ENCODE measurements at regions not wholly inside any gene's neighbourhood (a gene's known extent, or its start where the extent isn't known, plus 50 kb on each side); places are given as distances from the start of the nearest gene placed in this dataset.

DNA sequence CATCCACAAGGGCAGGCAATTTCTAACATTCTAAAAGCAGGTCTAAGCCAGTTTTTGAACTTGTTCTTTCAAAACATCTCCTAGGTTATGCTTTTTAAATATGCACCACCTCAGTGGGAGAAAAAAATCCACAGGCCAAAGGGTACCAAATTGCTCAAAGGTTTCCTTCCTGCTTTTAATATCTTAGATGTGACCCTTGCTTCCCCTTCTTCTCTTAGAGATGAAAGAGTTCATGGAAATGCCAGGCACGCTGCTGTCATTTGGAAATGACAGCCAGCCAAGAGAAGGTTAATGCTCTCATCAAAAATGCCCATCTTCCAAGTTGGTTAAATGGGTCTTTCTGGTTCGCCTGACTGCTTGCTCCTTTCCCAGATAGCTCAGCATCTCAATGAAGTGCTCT, 497.1 kb downstream of the CD83 start:
- Histone ChIP-seq H3K79me2 (ENCODE audit: control insufficient read depth, insufficient read depth, low read length) (no peaks in the 10 kb centered on the region), H4K20me1 (ENCODE audit: control insufficient read depth, insufficient read depth) (no peaks in the 10 kb centered on the region), H2AFZ (ENCODE audit: control insufficient read depth, low read depth, low read length) (no peak overlapping the region), H3K9ac (ENCODE audit: control insufficient read depth, insufficient read depth, low read length) (no peak overlapping the region), H3K9me3 (replicated peaks; ENCODE audit: control insufficient read depth, insufficient read depth, low read length) (no peaks in the 10 kb centered on the region), H3K27ac (ENCODE audit: control insufficient read depth, insufficient read depth) (no peak overlapping the region), H3K4me3 (no peak overlapping the region), H3K36me3 (ENCODE audit: control insufficient read depth in 2 of 2, insufficient read depth in 2 of 2, low read length in 1 of 2) (no peaks in the 10 kb centered on the region), H3K4me1 (ENCODE audit: control insufficient read depth, insufficient read depth, low read length) (no peaks in the 10 kb centered on the region), H3K27me3 (replicated peaks in 1 of 2; ENCODE audit: control insufficient read depth in 2 of 2, insufficient read depth in 2 of 2, low read length in 1 of 2) (peaks cover 0 to 3% of the 10 kb centered on the region in 2 experiments; a peak in 1 of 4 replicates), H3K4me2 (ENCODE audit: control insufficient read depth, insufficient read depth) (no peak overlapping the region)
- 0% methylated on average over 2 of the region's 2 CpGs for WGBS (ENCODE audit: insufficient coverage, insufficient replicate concordance, low lambda C conversion rate, missing lambda C conversion rate)
- ChIA-PET RAD21 (ENCODE audit: unreplicated experiment) (no interaction called here), CTCF (no interaction called here), SMC1A (ENCODE audit: uncharacterized antibody, unreplicated experiment) (interaction anchor here (1.7 kb wide), 1 partner anchor 22 kb away, joined by 3 read pairs; no protein-coding TSS in a partner anchor), POLR2A (no interaction called here)
- ATAC-seq, result no peak
- FAIRE-seq, result no peak
- intact Hi-C loops (cut with micrococcal nuclease; ENCODE audit: unreplicated experiment) (no loop called here), in situ Hi-C loops (cut with MboI) (no loop called here)
- no TSS peak for BruUV-seq (replicated peaks)
- DNase-seq (ENCODE audit: low read depth, low spot score), result no peak
- TF ChIP-seq ESRRA (IDR thresholded peaks at IDR 0.05; ENCODE audit: low read length), result no peak
- no peak for TF ChIP-seq ETV6 (conservative IDR thresholded peaks at IDR 0.05 in 1 of 2, IDR thresholded peaks at IDR 0.05 in 1 of 2; ENCODE audit: borderline replicate concordance in 1 of 2, low read depth in 1 of 2)

- 53% methylated on average over 9 of the region's 9 CpGs for WGBS (ENCODE audit: insufficient coverage, insufficient replicate concordance, low lambda C conversion rate, missing lambda C conversion rate)
- in situ Hi-C loops (cut with MboI), result no loop called here
- ChIA-PET CTCF (interaction anchor here (0.8 to 1.5 kb wide), 2 partner anchors 11 to 20 kb away, joined by 3 read pairs; no protein-coding TSS in a partner anchor), SMC1A (ENCODE audit: uncharacterized antibody, unreplicated experiment) (interaction anchor here (1.0 kb wide), 1 partner anchor 113 kb away, joined by 3 read pairs; no protein-coding TSS in a partner anchor), POLR2A (no interaction called here), RAD21 (ENCODE audit: unreplicated experiment) (no interaction called here)
- H3K27me3 ChIP-seq (replicated peaks in 1 of 2; ENCODE audit: control insufficient read depth in 2 of 2, insufficient read depth in 2 of 2, low read length in 1 of 2), result peaks cover 0 to 3% of the 10 kb centered on the region in 2 experiments; a peak in 1 of 4 replicates
- H3K79me2 ChIP-seq (ENCODE audit: control insufficient read depth, insufficient read depth, low read length), result no peaks in the 10 kb centered on the region
- no peak overlapping the region for H3K9ac ChIP-seq (ENCODE audit: control insufficient read depth, insufficient read depth, low read length)
- FAIRE-seq (no peak), ATAC-seq (no peak), DNase-seq (ENCODE audit: low read depth, low spot score) (no peak)
- no peak overlapping the region for H3K27ac ChIP-seq (ENCODE audit: control insufficient read depth, insufficient read depth)
- H3K4me1 ChIP-seq (ENCODE audit: control insufficient read depth, insufficient read depth, low read length), result no peaks in the 10 kb centered on the region
- H4K20me1 ChIP-seq (ENCODE audit: control insufficient read depth, insufficient read depth), result no peaks in the 10 kb centered on the region
- no peaks in the 10 kb centered on the region for H3K9me3 ChIP-seq (replicated peaks; ENCODE audit: control insufficient read depth, insufficient read depth, low read length)
- no peak overlapping the region for H3K4me3 ChIP-seq
- no peak overlapping the region for H2AFZ ChIP-seq (ENCODE audit: control insufficient read depth, low read depth, low read length)
- intact Hi-C loops (cut with micrococcal nuclease; ENCODE audit: unreplicated experiment), result no loop called here
- H3K4me2 ChIP-seq (ENCODE audit: control insufficient read depth, insufficient read depth), result no peak overlapping the region
- TF ChIP-seq SREBF2 (IDR thresholded peaks at IDR 0.05; ENCODE audit: low read length) (no peak), ZBED1 (IDR thresholded peaks at IDR 0.05; ENCODE audit: borderline replicate concordance) (no peak), ZNF24 (IDR thresholded peaks at IDR 0.05) (no peak), ASH2L (IDR thresholded peaks at IDR 0.05; ENCODE audit: borderline replicate concordance, low read depth) (no peak), KAT2A (conservative IDR thresholded peaks at IDR 0.05; ENCODE audit: control insufficient read depth, low read depth, low read length) (no peak), HCFC1 (IDR thresholded peaks at IDR 0.05; ENCODE audit: low read length) (no peak), SREBF1 (IDR thresholded peaks at IDR 0.05; ENCODE audit: low read length) (no peak), RAD21 (IDR thresholded peaks at IDR 0.05; ENCODE audit: insufficient read depth, low read depth, low read length) (no peak), MEF2A (IDR thresholded peaks at IDR 0.05; ENCODE audit: insufficient read depth, low read depth, low read length) (no peak), NFIC (IDR thresholded peaks at IDR 0.05; ENCODE audit: low read depth, low read length) (no peak), RBBP5 (conservative IDR thresholded peaks at IDR 0.05) (no peak), BRCA1 (IDR thresholded peaks at IDR 0.05; ENCODE audit: low read depth, low read length) (no peak), RAD51 (IDR thresholded peaks at IDR 0.05) (no peak), KLF5 (IDR thresholded peaks at IDR 0.05; ENCODE audit: partially characterized antibody) (no peak), POLR2A (IDR thresholded peaks at IDR 0.05; ENCODE audit: low read depth, low read length) (no peak)
- TF ChIP-seq, protein P1, sequence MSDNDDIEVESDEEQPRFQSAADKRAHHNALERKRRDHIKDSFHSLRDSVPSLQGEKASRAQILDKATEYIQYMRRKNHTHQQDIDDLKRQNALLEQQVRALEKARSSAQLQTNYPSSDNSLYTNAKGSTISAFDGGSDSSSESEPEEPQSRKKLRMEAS (IDR thresholded peaks at IDR 0.05; ENCODE audit: low read depth, low read length), result no peak
- TF ChIP-seq, protein P2, sequence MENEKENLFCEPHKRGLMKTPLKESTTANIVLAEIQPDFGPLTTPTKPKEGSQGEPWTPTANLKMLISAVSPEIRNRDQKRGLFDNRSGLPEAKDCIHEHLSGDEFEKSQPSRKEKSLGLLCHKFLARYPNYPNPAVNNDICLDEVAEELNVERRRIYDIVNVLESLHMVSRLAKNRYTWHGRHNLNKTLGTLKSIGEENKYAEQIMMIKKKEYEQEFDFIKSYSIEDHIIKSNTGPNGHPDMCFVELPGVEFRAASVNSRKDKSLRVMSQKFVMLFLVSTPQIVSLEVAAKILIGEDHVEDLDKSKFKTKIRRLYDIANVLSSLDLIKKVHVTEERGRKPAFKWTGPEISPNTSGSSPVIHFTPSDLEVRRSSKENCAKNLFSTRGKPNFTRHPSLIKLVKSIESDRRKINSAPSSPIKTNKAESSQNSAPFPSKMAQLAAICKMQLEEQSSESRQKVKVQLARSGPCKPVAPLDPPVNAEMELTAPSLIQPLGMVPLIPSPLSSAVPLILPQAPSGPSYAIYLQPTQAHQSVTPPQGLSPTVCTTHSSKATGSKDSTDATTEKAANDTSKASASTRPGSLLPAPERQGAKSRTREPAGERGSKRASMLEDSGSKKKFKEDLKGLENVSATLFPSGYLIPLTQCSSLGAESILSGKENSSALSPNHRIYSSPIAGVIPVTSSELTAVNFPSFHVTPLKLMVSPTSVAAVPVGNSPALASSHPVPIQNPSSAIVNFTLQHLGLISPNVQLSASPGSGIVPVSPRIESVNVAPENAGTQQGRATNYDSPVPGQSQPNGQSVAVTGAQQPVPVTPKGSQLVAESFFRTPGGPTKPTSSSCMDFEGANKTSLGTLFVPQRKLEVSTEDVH (IDR thresholded peaks at IDR 0.05; ENCODE audit: low read depth, partially characterized antibody), result no peak
- no peaks in the 10 kb centered on the region for H3K36me3 ChIP-seq (ENCODE audit: control insufficient read depth in 2 of 2, insufficient read depth in 2 of 2, low read length in 1 of 2)
- no TSS peak for BruUV-seq (replicated peaks)
Observed at GRCh38 chr6:14616656-14617055, 499.1 kb downstream of the CD83 start.

All from GM12878 (cell line).